SK-N-MC (cell line): ENCODE measurements at regions not wholly inside any gene's neighbourhood (a gene's known extent, or its start where the extent isn't known, plus 50 kb on each side); places are given as distances from the start of the nearest gene placed in this dataset.

Source experiments
- EZH2 ChIP-seq: fragments of 200-600 bp; sonication (generic); IDR thresholded peaks from one replicate; pipeline ENCODE4 v1.6.1; 2017; ENCODE audit warnings: antibody characterized with exemption
- FOXP2 ChIP-seq: optimal IDR thresholded peaks from 2 replicates; pipeline ENCODE3; 2011; ENCODE audit warnings: mild to moderate bottlenecking, moderate library complexity; ENCODE audit not compliant: insufficient read depth; ENCODE audit errors: extremely low read length, control extremely low read depth
- POLR2AphosphoS5 ChIP-seq: IDR thresholded peaks from 2 replicates; pipeline ENCODE4 v1.6.1; 2012; ENCODE audit warnings: mild to moderate bottlenecking, low read depth, low read length, borderline replicate concordance

GRCh38 chr5:4295663-4296339 is 700.2 kb downstream of the IRX1 start:
- TF ChIP-seq POLR2AphosphoS5 (no peak), EZH2 (no peak), FOXP2 (no peak)
